ENCODE measurements at regions not wholly inside any gene's neighbourhood (a gene's known extent, or its start where the extent isn't known, plus 50 kb on each side); places are given as distances from the start of the nearest gene placed in this dataset.

DNA sequence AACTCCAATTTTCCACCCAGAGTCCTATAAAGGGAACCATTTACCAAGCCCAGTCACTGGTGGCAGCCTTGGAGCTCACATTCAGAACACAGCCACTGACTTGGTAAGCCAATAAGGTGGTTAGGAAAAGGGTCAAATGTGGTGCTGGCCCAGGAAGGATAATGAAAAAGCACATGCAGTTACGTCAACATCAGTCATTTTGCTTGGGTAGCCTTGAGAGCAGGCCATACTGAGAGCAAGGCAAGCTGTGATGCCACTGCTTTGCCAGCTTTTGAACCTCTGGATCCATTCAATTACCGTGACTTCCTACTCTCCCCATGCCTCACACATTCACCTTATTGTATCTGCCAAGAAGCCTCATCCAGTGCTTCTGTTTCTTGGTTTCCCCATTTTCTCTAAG lies 253.6 kb downstream of the OPA1 start:
- Histone ChIP-seq H3K9me3 (ENCODE audit: control insufficient read depth, insufficient read depth, low read length) (no peaks in the 10 kb centered on the region), H3K4me3 (ENCODE audit: low read depth, low read length) (no peak overlapping the region), H3K4me1 (ENCODE audit: control insufficient read depth, insufficient read depth, low read length) (peaks cover under 1% of the 10 kb centered on the region), H3K36me3 (ENCODE audit: control insufficient read depth, insufficient read depth, low read length) (peaks cover 3% of the 10 kb centered on the region), H3K27me3 (ENCODE audit: control insufficient read depth, insufficient read depth, low read length) (peaks cover 2% of the 10 kb centered on the region), H3K9ac (ENCODE audit: low read depth, low read length) (no peak overlapping the region)

DNA sequence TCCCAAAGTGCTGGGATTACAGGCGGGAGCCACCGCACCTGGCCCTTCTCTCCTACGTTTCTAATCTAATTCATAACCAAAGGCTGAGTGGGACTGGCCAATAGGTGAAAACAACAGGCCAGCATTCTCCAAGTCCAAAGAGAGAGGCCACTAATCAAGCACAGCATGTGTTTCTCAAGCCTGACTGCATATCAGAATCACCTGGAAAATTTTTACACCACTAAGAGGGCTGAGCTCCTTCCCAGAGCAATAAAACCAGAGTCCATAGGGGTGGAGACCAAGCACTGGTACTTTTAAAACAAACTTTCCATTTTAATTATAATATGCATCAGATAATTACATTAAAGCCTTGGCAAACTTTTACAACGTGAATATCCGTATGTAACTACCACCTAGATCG lies 254.4 kb downstream of the OPA1 start:
- Histone ChIP-seq H3K9ac (ENCODE audit: low read depth, low read length) (no peak overlapping the region), H3K27me3 (ENCODE audit: control insufficient read depth, insufficient read depth, low read length) (no peaks in the 10 kb centered on the region), H3K9me3 (ENCODE audit: control insufficient read depth, insufficient read depth, low read length) (no peaks in the 10 kb centered on the region), H3K36me3 (ENCODE audit: control insufficient read depth, insufficient read depth, low read length) (peaks cover 3% of the 10 kb centered on the region), H3K4me1 (ENCODE audit: control insufficient read depth, insufficient read depth, low read length) (peaks cover 6% of the 10 kb centered on the region), H3K4me3 (ENCODE audit: low read depth, low read length) (no peak overlapping the region)

DNA sequence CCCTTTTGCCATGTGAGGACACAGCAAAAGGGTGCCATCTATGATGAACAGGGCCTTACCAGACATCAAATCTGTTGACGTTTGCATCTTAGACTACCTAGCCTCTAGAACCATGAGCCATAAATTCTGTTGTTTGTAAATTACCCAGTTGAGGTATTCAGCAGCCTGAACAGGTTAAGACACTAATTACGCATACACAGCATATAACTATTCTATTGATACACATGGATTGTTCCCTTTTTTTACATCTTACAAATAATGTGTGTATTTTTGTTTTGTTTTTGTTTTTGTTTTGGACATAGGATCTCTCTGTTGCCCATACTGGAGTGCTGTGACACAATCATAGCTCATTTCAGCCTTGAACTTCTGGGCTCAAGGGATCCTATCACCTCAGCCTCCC lies 255.5 kb downstream of the OPA1 start:
- H3K4me3 ChIP-seq (ENCODE audit: low read depth, low read length), result no peak overlapping the region
- H3K4me1 ChIP-seq (ENCODE audit: control insufficient read depth, insufficient read depth, low read length), result peaks cover 10% of the 10 kb centered on the region
- H3K36me3 ChIP-seq (ENCODE audit: control insufficient read depth, insufficient read depth, low read length), result peaks cover 3% of the 10 kb centered on the region
- H3K27me3 ChIP-seq (ENCODE audit: control insufficient read depth, insufficient read depth, low read length), result peaks cover 3% of the 10 kb centered on the region
- no peaks in the 10 kb centered on the region for H3K9me3 ChIP-seq (ENCODE audit: control insufficient read depth, insufficient read depth, low read length)
- no peak overlapping the region for H3K9ac ChIP-seq (ENCODE audit: low read depth, low read length)

DNA sequence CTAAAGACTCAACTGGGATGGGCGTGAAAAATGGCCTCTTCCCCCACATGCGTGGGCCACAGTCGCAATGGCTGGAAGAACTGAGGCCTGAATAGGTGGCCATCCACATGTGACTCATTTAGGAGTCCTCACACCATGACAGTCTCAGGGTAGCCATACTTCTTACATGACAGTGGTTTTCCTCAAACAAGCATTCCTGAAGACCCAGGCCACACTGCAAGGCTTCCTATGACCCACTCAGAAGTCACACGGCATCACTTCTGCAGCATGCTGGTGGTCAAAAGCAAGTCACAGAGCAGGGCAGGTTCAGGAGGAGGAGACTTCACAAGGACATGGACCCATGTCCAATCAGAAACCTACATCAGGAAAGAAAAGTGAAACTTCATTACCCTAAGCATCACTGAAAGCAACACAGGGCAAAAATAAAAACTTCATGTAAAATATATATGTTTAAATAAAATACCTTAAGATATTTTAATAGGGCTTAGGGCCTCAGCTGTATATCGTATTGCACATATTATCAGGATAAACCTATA lies 257.1 kb downstream of the OPA1 start:
- peaks cover 10% of the 10 kb centered on the region for H3K4me1 ChIP-seq (ENCODE audit: control insufficient read depth, insufficient read depth, low read length)
- peaks cover 3% of the 10 kb centered on the region for H3K36me3 ChIP-seq (ENCODE audit: control insufficient read depth, insufficient read depth, low read length)
- peaks cover 3% of the 10 kb centered on the region for H3K27me3 ChIP-seq (ENCODE audit: control insufficient read depth, insufficient read depth, low read length)
- H3K4me3 ChIP-seq (ENCODE audit: low read depth, low read length), result no peak overlapping the region
- H3K9ac ChIP-seq (ENCODE audit: low read depth, low read length), result no peak overlapping the region
- H3K9me3 ChIP-seq (ENCODE audit: control insufficient read depth, insufficient read depth, low read length), result no peaks in the 10 kb centered on the region

DNA sequence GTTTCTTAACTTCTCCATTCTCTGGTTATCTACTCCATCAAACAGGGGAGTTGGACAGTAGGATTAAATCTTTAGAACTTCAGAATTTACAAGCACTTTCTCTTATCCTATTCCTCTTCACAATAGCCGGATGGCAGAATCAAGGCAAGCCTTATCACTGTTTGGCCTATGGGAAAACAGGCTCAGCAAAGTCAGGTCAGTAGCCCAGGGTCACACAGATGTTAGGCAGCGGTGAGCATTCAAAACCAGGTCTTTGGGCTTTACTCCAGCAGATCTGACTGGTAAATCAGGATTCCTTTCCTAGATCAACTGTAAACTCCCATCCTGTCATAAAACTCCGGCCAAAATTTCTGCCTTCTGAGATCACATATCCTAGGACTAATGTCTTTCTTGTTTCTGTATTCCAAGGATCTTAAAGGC lies 258.4 kb downstream of the OPA1 start:
- no peak overlapping the region for H3K9ac ChIP-seq (ENCODE audit: low read depth, low read length)
- peaks cover 10% of the 10 kb centered on the region for H3K4me1 ChIP-seq (ENCODE audit: control insufficient read depth, insufficient read depth, low read length)
- H3K9me3 ChIP-seq (ENCODE audit: control insufficient read depth, insufficient read depth, low read length), result no peaks in the 10 kb centered on the region
- peaks cover 3% of the 10 kb centered on the region for H3K27me3 ChIP-seq (ENCODE audit: control insufficient read depth, insufficient read depth, low read length)
- H3K36me3 ChIP-seq (ENCODE audit: control insufficient read depth, insufficient read depth, low read length), result peaks cover 3% of the 10 kb centered on the region
- H3K4me3 ChIP-seq (ENCODE audit: low read depth, low read length), result no peak overlapping the region

DNA sequence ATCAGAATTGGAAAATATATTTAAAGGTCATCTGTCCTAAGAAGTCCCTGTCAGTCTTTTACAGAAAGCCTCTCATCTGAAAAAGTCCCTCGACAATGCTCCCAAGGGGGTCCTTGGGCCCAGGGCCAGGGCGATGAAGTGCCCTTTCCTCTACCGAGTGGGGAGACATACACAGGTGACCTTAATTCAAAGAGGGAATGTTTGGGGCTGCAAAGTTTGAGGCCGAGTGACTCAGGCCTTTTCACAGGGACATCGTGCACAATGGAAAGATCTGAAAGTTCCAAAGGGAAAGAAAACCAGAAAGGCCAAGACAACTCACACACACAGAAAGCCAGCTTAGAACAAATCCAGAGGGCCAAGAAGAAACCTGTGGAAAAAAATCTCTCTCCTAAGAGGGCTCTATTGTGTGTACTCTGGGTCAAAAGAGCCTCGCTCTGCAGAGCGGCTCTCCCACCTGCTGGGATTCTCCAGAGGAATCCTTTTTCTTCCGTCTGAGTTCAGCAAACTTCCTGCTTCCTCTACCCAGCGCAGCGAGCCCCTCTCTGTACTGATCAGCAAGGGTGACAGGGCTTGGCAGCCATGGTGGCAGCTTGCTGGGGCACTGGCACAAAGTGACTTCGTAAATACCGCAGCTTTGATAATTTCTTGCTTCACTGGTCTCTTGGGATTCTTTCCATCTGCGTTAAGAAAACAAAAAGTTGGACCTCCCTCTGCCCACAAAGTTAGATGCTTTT lies 259.1 kb downstream of the OPA1 start:
- Histone ChIP-seq H3K27me3 (ENCODE audit: control insufficient read depth, insufficient read depth, low read length) (peaks cover 3% of the 10 kb centered on the region), H3K9me3 (ENCODE audit: control insufficient read depth, insufficient read depth, low read length) (no peaks in the 10 kb centered on the region), H3K36me3 (ENCODE audit: control insufficient read depth, insufficient read depth, low read length) (peaks cover 3% of the 10 kb centered on the region), H3K9ac (ENCODE audit: low read depth, low read length) (no peak overlapping the region), H3K4me1 (ENCODE audit: control insufficient read depth, insufficient read depth, low read length) (peaks cover 10% of the 10 kb centered on the region), H3K4me3 (ENCODE audit: low read depth, low read length) (no peak overlapping the region)

DNA sequence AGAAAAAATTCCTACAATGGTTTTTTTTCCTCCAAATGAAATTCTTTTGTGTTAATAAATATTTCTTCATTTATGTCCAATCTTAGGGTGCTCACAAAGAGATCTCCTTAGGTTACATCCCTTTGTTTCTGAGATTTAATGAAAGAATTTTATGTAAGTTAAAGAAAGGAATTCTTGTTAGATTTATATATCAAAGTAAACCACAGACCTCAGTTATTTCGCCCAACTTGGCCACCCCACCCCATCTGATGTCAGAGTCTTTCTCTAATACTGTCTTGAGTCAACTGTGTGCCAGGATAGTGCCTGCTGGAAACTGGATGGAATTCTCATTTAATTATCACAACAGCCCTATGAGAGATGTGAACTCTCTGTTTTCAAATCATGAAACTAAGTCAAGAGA lies 259.9 kb downstream of the OPA1 start:
- H3K36me3 ChIP-seq (ENCODE audit: control insufficient read depth, insufficient read depth, low read length), result peaks cover 3% of the 10 kb centered on the region
- peaks cover 3% of the 10 kb centered on the region for H3K27me3 ChIP-seq (ENCODE audit: control insufficient read depth, insufficient read depth, low read length)
- H3K4me3 ChIP-seq (ENCODE audit: low read depth, low read length), result no peak overlapping the region
- H3K9ac ChIP-seq (ENCODE audit: low read depth, low read length), result no peak overlapping the region
- H3K9me3 ChIP-seq (ENCODE audit: control insufficient read depth, insufficient read depth, low read length), result no peaks in the 10 kb centered on the region
- peaks cover 10% of the 10 kb centered on the region for H3K4me1 ChIP-seq (ENCODE audit: control insufficient read depth, insufficient read depth, low read length)

DNA sequence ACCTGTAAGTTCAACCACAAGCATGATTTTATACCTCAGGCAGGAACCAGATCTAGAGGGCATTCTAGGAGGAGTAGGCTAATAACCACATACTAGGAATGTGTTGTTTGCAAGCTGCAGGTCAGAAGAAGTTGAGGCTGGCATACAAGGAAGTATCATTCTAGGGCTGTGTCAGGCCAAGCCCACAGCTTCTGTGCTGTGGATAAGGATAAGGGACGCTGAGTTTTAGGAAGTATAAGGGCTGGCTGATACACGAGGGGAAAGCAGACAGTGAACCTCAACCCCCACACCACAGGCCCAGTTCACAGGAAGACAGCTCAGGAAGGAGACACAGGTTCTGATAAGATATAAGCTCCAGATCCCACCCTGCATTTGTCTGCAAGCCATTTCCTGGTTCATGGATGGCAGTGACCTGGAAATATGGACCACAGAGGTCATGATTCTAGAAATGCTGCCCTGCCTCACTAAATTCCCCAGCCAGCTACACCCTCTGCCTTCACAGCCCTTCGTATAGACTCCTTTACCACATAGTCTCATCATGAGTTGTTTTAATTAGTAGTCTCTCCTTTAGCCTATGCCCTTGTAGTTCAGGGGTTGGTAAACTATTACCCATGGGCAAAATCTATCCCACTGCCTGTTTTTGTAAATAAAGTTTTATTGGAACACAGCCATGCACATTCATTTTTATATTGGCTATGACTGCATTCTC lies 260.7 kb downstream of the OPA1 start:
- H3K4me1 ChIP-seq (ENCODE audit: control insufficient read depth, insufficient read depth, low read length), result peaks cover 10% of the 10 kb centered on the region
- H3K27me3 ChIP-seq (ENCODE audit: control insufficient read depth, insufficient read depth, low read length), result peaks cover 3% of the 10 kb centered on the region
- H3K9ac ChIP-seq (ENCODE audit: low read depth, low read length), result no peak overlapping the region
- H3K9me3 ChIP-seq (ENCODE audit: control insufficient read depth, insufficient read depth, low read length), result no peaks in the 10 kb centered on the region
- no peak overlapping the region for H3K4me3 ChIP-seq (ENCODE audit: low read depth, low read length)
- peaks cover 3% of the 10 kb centered on the region for H3K36me3 ChIP-seq (ENCODE audit: control insufficient read depth, insufficient read depth, low read length)

DNA sequence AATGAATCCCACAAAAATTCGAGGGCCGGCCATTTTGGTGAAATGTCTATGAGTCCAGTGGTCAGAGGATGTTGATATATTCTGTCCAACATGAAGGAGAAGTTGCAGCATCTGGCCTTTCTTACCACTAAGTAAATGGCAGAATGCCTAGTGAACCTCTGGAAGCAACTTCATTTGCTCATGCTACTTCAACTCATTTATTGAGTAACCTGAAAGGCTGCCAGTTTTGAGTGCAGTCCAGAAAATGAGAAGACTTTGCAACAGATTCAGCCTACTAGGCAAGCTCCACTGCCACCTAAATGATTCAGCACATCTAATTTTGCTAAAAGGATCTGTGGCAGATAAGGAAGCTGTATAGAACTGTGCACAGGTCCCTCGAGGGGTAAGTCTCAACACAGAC lies 265.0 kb downstream of the OPA1 start:
- H3K9me3 ChIP-seq (ENCODE audit: control insufficient read depth, insufficient read depth, low read length), result no peaks in the 10 kb centered on the region

DNA sequence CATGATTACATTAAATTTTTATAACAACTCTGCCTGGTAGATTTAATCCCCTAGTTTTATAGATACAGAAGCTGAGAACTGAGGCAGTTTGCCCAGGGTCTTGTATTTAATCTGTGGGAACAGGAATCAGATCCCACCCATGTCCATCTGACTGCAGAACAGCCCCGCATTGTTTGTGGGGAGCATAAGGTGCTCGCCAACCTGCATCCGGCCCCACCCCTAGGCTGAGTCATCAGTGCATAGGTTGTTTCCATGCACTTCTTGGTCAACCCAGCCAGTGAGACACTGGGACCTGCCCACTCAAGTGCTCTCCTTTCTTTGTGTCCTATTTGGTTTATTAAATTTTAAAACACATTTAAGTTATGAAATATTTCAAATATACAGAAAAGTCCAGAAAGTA lies 266.2 kb downstream of the OPA1 start:
- no peak overlapping the region for H3K9ac ChIP-seq (ENCODE audit: low read depth, low read length)

More for the DNA sequence above, 265.0 kb downstream of the OPA1 start:
- H3K4me3 ChIP-seq (ENCODE audit: low read depth, low read length), result no peak overlapping the region
- peaks cover 3% of the 10 kb centered on the region for H3K27me3 ChIP-seq (ENCODE audit: control insufficient read depth, insufficient read depth, low read length)
- H3K4me1 ChIP-seq (ENCODE audit: control insufficient read depth, insufficient read depth, low read length), result no peaks in the 10 kb centered on the region
- H3K36me3 ChIP-seq (ENCODE audit: control insufficient read depth, insufficient read depth, low read length), result no peaks in the 10 kb centered on the region
- no peak overlapping the region for H3K9ac ChIP-seq (ENCODE audit: low read depth, low read length)

DNA sequence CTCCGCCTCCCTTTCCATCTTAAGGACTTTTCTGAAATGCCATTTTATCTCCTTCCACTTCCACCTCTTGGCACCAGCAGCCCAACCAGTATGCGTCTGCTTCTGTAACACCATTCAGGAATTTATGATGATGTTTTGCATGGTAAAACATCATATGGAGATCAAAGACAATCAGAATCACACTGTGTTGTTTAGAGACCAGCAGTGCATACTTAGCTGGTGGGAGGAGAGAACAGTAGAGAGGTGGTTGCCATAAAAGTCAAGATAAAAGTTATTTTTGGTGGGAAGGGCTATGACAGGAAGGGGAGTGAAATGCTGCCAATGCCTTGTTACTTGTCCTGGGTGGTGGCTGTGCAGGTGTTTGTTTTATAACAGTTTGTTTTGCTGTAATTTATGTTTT lies 268.0 kb downstream of the OPA1 start:
- no peaks in the 10 kb centered on the region for H3K4me1 ChIP-seq (ENCODE audit: control insufficient read depth, insufficient read depth, low read length)

More for the DNA sequence above, 266.2 kb downstream of the OPA1 start:
- H3K36me3 ChIP-seq (ENCODE audit: control insufficient read depth, insufficient read depth, low read length), result no peaks in the 10 kb centered on the region
- no peaks in the 10 kb centered on the region for H3K9me3 ChIP-seq (ENCODE audit: control insufficient read depth, insufficient read depth, low read length)
- no peak overlapping the region for H3K4me3 ChIP-seq (ENCODE audit: low read depth, low read length)
- no peaks in the 10 kb centered on the region for H3K27me3 ChIP-seq (ENCODE audit: control insufficient read depth, insufficient read depth, low read length)
- H3K4me1 ChIP-seq (ENCODE audit: control insufficient read depth, insufficient read depth, low read length), result no peaks in the 10 kb centered on the region

DNA sequence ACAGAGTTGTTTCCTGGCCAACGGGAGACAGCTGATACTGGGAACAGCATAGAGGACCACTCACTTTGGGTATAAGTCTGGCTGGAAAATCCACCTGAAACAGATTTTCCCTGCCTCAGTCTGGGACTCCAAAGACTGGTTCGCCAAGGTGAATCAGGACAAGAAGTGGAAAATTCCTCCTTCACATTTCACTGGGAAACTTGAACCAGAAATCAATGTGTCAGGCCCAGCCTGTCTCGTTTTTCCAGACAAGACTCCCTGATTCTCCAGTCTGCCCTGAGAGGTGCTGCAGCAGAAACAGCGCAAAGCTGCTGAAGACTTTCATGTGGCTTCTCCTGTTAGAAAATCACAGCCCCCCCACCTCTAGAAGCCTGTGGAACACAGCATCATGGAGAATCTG lies 269.8 kb downstream of the OPA1 start:
- H3K9ac ChIP-seq (ENCODE audit: low read depth, low read length), result no peak overlapping the region
- H3K4me1 ChIP-seq (ENCODE audit: control insufficient read depth, insufficient read depth, low read length), result no peaks in the 10 kb centered on the region
- no peaks in the 10 kb centered on the region for H3K9me3 ChIP-seq (ENCODE audit: control insufficient read depth, insufficient read depth, low read length)
- H3K27me3 ChIP-seq (ENCODE audit: control insufficient read depth, insufficient read depth, low read length), result peaks cover 10% of the 10 kb centered on the region
- H3K36me3 ChIP-seq (ENCODE audit: control insufficient read depth, insufficient read depth, low read length), result no peaks in the 10 kb centered on the region
- no peak overlapping the region for H3K4me3 ChIP-seq (ENCODE audit: low read depth, low read length)

More for the DNA sequence above, 268.0 kb downstream of the OPA1 start:
- Histone ChIP-seq H3K9me3 (ENCODE audit: control insufficient read depth, insufficient read depth, low read length) (no peaks in the 10 kb centered on the region), H3K27me3 (ENCODE audit: control insufficient read depth, insufficient read depth, low read length) (no peaks in the 10 kb centered on the region), H3K4me3 (ENCODE audit: low read depth, low read length) (no peak overlapping the region), H3K36me3 (ENCODE audit: control insufficient read depth, insufficient read depth, low read length) (no peaks in the 10 kb centered on the region), H3K9ac (ENCODE audit: low read depth, low read length) (no peak overlapping the region)
